Activated CD4-positive, alpha-beta T cell treated with anti-CD3 and anti-CD28 coated beads for 48 hours (primary cell): ENCODE measurements at regions not wholly inside any gene's neighbourhood (a gene's known extent, or its start where the extent isn't known, plus 50 kb on each side); places are given as distances from the start of the nearest gene placed in this dataset.
"Not testable (repeated sequence)": the region's sequence is repeated elsewhere in the genome, so short reads cannot be mapped to it uniquely, and the experiment has no call there.

Source experiments
- DNase-seq: peaks from one replicate; pipeline ENCODE4 v3.0.0-alpha.2; 2020

GRCh38 chr6:148602136-148602535, 144.7 kb upstream of the UST start:
- no peak for DNase-seq

- no peak for DNase-seq
Measured at GRCh38 chr6:148608199-148608951, 138.5 kb upstream of the UST start.

GRCh38 chr6:148611213-148611612, 135.6 kb upstream of the UST start:
- no peak for DNase-seq

GRCh38 chr6:148612043-148612442, 134.8 kb upstream of the UST start:
- DNase-seq: no peak

GRCh38 chr6:148614602-148615001, 132.2 kb upstream of the UST start:
- no peak for DNase-seq

- no peak for DNase-seq
Measured at GRCh38 chr6:148616841-148617240, 130.0 kb upstream of the UST start.

- no peak for DNase-seq
Measured at GRCh38 chr6:148617530-148617929, 129.3 kb upstream of the UST start.

GRCh38 chr6:148619891-148620290, 126.9 kb upstream of the UST start:
- DNase-seq: no peak

- peak; percentile 4 for DNase-seq
Measured at GRCh38 chr6:148620579-148621298, 126.1 kb upstream of the UST start.

GRCh38 chr6:148625609-148626008, 121.2 kb upstream of the UST start:
- DNase-seq: no peak

GRCh38 chr6:148628251-148628650, 118.6 kb upstream of the UST start:
- DNase-seq: no peak

- no peak for DNase-seq
Measured at GRCh38 chr6:148629181-148629580, 117.6 kb upstream of the UST start.

- DNase-seq: no peak
Measured at GRCh38 chr6:148629592-148630465, 117.0 kb upstream of the UST start.

- no peak for DNase-seq
Measured at GRCh38 chr6:148635070-148635743, 111.6 kb upstream of the UST start.

- not testable (repeated sequence) for DNase-seq
Measured at GRCh38 chr6:148641836-148642235, 105.0 kb upstream of the UST start.

- not testable (repeated sequence) for DNase-seq
Measured at GRCh38 chr6:148643208-148643607, 103.6 kb upstream of the UST start.

GRCh38 chr6:148645049-148645448, 101.8 kb upstream of the UST start:
- DNase-seq: not testable (repeated sequence)

- DNase-seq: no peak
Measured at GRCh38 chr6:148648754-148649453, 97.9 kb upstream of the UST start.

- no peak for DNase-seq
Measured at GRCh38 chr6:148649454-148649963, 97.3 kb upstream of the UST start.

GRCh38 chr6:148650941-148651505, 95.8 kb upstream of the UST start:
- no peak for DNase-seq

GRCh38 chr6:148652205-148652604, 94.6 kb upstream of the UST start:
- DNase-seq: no peak
